Brain microvascular endothelial cell (primary cell): ENCODE measurements at regions not wholly inside any gene's neighbourhood (a gene's known extent, or its start where the extent isn't known, plus 50 kb on each side); places are given as distances from the start of the nearest gene placed in this dataset.
"Not testable (repeated sequence)": the region's sequence is repeated elsewhere in the genome, so short reads cannot be mapped to it uniquely, and the experiment has no call there.

Source experiments
- DNase-seq: peaks from one replicate; pipeline ENCODE4 v3.0.0-alpha.2; 2020
- H3K27ac ChIP-seq: fragments of 250-450 bp; sonication (Bioruptor Pico); 2 replicates; pipeline ENCODE4 v1.5.1; 2020; ENCODE audit warnings: mild to moderate bottlenecking, moderate library complexity
- H3K27me3 ChIP-seq: fragments of 250-450 bp; sonication (Bioruptor Pico); replicated peaks from 2 replicates; pipeline ENCODE4 v1.5.1; 2020; ENCODE audit warnings: mild to moderate bottlenecking
- H3K36me3 ChIP-seq: fragments of 250-450 bp; sonication (Bioruptor Pico); replicated peaks from 2 replicates; pipeline ENCODE4 v1.5.1; 2020; ENCODE audit warnings: mild to moderate bottlenecking
- H3K4me3 ChIP-seq: 2 replicates; pipeline ENCODE4 v1.5.1; 2011; ENCODE audit warnings: low read depth, mild to moderate bottlenecking, control low read depth, low read length, moderate library complexity
- in situ Hi-C: cut with HindIII; loops from 2 replicates; pipeline ENCODE4 v1.10.0; 2017; ENCODE audit warnings: low sequenced_read_pairs, low pct_ligation_motif_present
- TF ChIP-seq, protein P1 (sequence below): IDR thresholded peaks from 2 replicates; pipeline ENCODE4 v1.5.1; 2011; ENCODE audit warnings: low read depth, mild to moderate bottlenecking, moderate library complexity, low read length, control low read depth, inconsistent platforms; ENCODE audit errors: missing control alignments

DNA sequence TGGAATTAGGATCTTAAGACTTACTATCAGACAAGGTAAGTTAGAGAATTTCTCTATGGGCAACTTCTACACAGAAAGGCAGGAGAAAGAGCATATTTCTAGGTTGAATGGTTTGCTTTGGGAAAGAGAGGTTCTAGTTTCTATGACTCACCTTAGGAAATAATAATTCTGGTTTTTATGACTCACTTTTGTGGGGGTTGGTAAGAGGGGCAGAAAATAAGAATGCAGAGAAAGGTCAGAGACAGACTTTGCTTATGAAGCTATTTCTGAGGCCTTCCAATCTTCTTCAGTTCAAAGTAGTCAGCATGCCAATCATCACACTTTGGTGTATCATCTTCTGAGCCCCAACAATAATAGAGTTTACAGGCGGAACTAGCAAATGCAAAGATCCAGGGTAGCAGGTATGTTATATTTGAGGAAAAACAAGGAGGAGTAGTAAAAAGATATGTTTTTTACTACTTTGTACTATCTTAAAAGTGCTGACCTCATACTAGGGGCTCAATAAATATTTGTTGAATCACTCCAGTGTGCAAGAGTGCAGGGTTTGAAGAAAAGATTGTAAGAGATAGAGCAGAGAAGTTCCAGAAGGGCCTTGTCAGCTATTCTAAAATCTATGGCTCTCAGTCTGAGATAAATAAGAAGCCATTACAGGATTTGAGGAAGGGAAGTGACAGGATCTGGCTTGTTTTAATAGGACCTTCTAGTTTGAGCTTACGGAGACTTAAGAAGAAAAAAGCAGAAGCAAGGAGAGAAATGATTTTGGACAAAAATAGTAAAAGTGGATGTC, 56.7 kb upstream of the LRFN5 start:
- H3K27ac ChIP-seq = no peak overlapping the region
- no peak overlapping the region for H3K4me3 ChIP-seq
- TF ChIP-seq, protein P1, sequence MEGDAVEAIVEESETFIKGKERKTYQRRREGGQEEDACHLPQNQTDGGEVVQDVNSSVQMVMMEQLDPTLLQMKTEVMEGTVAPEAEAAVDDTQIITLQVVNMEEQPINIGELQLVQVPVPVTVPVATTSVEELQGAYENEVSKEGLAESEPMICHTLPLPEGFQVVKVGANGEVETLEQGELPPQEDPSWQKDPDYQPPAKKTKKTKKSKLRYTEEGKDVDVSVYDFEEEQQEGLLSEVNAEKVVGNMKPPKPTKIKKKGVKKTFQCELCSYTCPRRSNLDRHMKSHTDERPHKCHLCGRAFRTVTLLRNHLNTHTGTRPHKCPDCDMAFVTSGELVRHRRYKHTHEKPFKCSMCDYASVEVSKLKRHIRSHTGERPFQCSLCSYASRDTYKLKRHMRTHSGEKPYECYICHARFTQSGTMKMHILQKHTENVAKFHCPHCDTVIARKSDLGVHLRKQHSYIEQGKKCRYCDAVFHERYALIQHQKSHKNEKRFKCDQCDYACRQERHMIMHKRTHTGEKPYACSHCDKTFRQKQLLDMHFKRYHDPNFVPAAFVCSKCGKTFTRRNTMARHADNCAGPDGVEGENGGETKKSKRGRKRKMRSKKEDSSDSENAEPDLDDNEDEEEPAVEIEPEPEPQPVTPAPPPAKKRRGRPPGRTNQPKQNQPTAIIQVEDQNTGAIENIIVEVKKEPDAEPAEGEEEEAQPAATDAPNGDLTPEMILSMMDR = no peak
- no peak for DNase-seq
- in situ Hi-C loops = no loop called here
- no peaks in the 10 kb centered on the region for H3K36me3 ChIP-seq
- no peaks in the 10 kb centered on the region for H3K27me3 ChIP-seq

DNA sequence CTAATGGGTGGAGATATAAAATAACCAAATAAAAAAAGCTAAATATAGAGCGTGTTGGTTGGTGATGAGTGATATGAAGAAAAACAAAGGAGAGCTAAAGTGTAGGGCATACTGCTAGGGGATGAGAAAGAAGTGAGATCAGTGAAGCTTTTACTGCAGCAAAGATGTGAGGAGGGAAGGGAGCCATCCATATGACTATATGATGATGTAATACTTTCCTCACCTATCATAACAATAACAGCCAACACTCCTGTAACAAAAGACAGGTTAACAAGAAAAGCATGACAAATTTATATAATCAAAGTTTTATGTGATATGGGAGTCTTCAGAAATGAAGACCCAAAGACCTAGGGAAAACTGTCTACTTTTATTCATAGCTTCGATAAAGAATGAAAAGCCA, 57.4 kb upstream of the LRFN5 start:
- in situ Hi-C loops = no loop called here
- TF ChIP-seq, protein P1 = no peak
- Histone ChIP-seq H3K27me3 (no peaks in the 10 kb centered on the region), H3K27ac (no peak overlapping the region), H3K36me3 (no peaks in the 10 kb centered on the region), H3K4me3 (no peak overlapping the region)
- DNase-seq = no peak

DNA sequence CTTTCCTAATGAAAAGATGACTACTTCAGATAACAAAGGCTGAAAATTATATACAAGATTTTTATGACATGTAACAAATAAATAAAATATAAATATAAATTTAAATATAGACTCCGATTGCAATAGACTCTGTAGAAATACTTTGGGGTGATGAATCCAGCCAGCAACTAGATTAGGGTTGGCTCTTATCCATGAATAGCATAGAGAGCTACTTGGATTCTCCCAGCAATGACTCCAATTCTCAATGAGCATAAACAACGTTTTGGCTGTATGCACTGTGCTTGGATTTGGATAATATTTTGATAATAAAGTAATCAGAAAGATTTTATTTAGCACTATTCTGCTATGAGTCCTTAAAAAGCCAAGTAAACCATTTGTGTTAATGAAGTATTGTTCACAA, 58.0 kb upstream of the LRFN5 start:
- Histone ChIP-seq H3K27ac (no peak overlapping the region), H3K4me3 (no peak overlapping the region), H3K27me3 (no peaks in the 10 kb centered on the region), H3K36me3 (no peaks in the 10 kb centered on the region)
- in situ Hi-C loops = no loop called here
- TF ChIP-seq, protein P1 = no peak
- DNase-seq = no peak

DNA sequence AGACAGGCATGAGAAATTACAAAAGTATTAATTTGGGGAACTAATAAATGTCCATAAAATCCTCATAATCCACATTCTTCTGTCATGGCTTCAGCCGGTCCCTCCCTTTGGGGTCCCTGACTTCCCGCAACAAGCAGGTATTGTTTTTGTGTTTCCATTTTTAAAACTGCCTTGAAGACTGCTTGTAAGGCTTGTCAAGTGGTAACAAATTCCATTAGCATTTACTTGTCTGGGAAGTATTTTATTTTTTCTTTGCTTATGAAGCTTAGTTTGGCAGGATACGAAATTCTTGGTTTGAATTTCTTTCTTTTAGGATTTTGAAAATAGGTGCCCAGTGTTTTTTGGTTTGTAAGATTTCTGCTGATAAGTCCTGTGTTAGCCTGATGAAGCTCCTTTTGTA, 65.3 kb upstream of the LRFN5 start:
- Histone ChIP-seq H3K36me3 (no peaks in the 10 kb centered on the region), H3K4me3 (no peak overlapping the region), H3K27me3 (no peaks in the 10 kb centered on the region), H3K27ac (no peak overlapping the region)
- in situ Hi-C loops = no loop called here
- TF ChIP-seq, protein P1 = no peak
- DNase-seq = no peak

DNA sequence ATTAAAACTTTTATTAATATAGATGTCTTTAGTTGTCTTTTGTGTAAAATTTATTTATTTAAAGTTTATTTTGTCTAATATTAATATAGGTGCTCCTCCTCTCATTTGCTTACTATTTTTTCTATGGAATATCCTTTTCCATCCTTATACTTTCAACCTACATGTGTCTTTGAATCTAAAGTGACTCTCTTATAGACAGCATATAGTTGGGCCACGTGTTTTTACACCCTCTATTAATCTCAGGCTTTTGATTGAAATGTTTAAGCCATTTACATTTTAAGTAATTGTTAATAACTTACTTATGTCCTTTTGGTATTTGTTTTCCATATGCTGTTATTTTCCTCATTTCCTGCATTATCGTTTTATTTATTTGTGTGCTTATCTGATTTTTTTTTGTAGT, 74.4 kb upstream of the LRFN5 start:
- H3K36me3 ChIP-seq = no peaks in the 10 kb centered on the region
- H3K4me3 ChIP-seq = no peak overlapping the region
- in situ Hi-C loops = no loop called here
- no peak overlapping the region for H3K27ac ChIP-seq
- TF ChIP-seq, protein P1 = no peak
- no peak for DNase-seq
- H3K27me3 ChIP-seq = no peaks in the 10 kb centered on the region

DNA sequence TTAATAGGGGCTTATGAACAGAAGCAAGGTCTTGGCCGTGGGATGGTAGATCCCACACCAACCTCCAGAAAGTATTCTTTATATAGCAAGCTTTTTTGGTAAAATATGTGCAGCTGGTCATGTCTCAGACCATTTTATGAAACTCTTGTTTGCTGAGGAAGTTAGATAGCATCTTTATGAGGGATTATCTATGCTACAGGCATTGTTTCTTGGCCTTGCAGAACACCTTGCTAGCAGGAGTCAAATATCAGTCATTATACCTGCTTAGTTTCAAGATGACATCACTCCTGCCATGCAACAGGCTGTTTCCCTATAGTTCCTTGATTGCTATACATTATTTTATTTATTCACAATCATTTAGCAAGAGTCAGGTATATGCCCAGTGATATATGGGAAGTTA, 84.8 kb upstream of the LRFN5 start:
- no peak for DNase-seq

DNA sequence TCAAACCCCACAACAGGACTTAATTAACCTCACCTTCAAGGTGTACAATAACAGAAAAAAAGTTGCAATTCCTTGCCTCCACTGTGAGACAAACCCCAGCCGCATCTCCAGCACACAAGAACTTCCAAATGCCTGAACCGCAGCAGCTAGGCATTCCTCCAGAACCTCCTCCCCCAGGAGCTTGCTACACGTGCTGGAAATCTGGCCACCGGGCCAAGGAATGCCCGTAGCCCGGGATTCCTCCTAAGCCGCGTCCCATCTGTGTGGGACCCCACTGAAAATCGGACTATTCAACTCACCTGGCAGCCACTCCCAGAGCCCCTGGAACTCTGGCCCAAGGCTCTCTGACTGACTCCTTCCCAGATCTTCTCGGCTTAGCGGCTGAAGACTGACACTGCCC, 88.6 kb upstream of the LRFN5 start:
- DNase-seq, H3K36me3 ChIP-seq, H3K27me3 ChIP-seq, H3K27ac ChIP-seq, in situ Hi-C loops, H3K4me3 ChIP-seq: not testable (repeated sequence)

More for the DNA sequence above, 84.8 kb upstream of the LRFN5 start:
- Histone ChIP-seq H3K27me3 (no peaks in the 10 kb centered on the region), H3K27ac (no peak overlapping the region), H3K4me3 (no peak overlapping the region), H3K36me3 (no peaks in the 10 kb centered on the region)
- in situ Hi-C loops = no loop called here
- TF ChIP-seq, protein P1 = no peak
